ENCODE measurements at regions not wholly inside any gene's neighbourhood (a gene's known extent, or its start where the extent isn't known, plus 50 kb on each side); places are given as distances from the start of the nearest gene placed in this dataset.

DNA sequence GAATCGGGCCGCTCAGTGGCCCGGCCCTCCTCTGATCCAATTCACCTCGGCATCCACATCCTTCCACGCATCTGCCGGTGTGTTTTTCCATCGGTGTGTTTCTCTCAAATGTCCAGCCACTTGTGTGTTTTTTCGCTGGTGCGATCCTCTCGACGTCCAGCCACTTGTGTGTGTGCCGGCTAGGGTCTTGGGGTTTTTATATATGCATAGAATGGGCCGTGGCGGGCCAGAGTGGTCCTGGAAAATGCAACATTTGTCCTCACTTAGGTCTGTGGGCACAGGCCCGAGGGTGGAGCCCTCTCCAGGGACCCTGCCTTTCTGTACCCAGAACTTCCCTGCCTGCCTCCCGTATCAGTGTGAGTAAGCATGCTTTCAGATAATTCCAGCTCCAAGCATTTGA, 1106.4 kb downstream of the AMY1C start:
- no peak for DNase-seq

- no peak for DNase-seq
These were observed 1106.8 kb downstream of the AMY1C start for GRCh38 chr1:104856518-104856917.

GRCh38 chr1:104868794-104869193, 1119.1 kb downstream of the AMY1C start:
- DNase-seq: no peak

GRCh38 chr1:104874044-104874443, 1124.3 kb downstream of the AMY1C start:
- DNase-seq: no peak

DNA sequence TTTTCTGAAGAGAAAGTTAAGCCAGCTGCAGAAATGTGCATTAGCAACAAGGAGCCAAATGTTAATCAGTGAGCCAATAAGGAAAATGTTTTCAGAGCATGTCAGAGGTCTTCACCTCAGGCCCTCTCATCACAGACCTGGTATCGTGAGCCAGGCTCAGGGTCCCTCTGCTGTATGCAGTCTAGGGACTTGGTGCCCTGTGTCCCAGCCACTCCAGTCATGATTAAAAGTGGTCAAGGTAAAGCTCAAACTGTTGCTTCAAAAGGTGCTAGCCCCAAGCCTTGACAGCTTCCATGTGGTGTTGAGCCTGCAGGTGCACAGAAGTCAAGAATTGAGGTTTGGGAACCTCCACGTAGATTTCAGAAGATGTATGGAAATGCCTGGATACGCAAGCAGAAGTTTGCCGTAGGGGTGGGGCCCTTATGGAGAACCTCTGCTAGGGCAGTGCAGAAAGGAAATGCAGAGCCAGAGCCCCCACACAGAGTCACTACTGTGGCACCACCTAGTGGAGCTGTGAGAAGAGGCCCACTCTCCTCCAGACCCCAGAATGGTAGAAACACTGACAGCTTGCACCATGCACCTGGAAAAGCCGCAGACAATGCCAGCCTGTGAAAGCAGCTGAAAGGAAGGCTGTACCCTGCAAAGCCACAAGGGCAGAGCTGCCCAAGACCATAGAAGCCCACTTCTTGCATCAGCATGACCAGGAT, 1128.7 kb downstream of the AMY1C start:
- no peak for DNase-seq

- no peak for DNase-seq
These were observed 1135.2 kb downstream of the AMY1C start for GRCh38 chr1:104884939-104885338.

DNA sequence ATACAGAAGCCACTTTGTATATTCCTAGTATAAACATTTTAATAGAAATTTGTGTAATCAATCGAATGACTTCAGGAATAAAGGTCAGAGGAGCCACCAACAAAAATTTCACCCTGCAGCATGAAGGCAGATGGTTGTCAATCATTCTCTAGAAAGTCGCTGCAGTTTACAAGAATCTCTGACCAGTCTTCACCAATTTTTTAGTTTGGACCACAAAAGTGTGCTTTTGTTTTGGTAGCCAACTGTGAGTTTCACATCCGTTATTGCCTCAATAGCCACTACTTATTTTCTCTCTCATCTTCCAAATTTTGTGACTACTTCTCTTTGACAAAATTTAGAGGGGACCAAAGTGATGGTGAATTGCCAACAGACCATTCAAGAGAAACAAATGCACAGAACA, 1155.6 kb downstream of the AMY1C start:
- DNase-seq: no peak

- no peak for DNase-seq
These were observed 1156.4 kb downstream of the AMY1C start for GRCh38 chr1:104906141-104906540.

GRCh38 chr1:104919188-104919587, 1169.5 kb downstream of the AMY1C start:
- DNase-seq: no peak

GRCh38 chr1:104921525-104921924, 1171.8 kb downstream of the AMY1C start:
- DNase-seq: peak in 1 of 2 experiments; percentile 4

- no peak for DNase-seq
These were observed 1173.4 kb downstream of the AMY1C start for GRCh38 chr1:104923075-104923474.

DNA sequence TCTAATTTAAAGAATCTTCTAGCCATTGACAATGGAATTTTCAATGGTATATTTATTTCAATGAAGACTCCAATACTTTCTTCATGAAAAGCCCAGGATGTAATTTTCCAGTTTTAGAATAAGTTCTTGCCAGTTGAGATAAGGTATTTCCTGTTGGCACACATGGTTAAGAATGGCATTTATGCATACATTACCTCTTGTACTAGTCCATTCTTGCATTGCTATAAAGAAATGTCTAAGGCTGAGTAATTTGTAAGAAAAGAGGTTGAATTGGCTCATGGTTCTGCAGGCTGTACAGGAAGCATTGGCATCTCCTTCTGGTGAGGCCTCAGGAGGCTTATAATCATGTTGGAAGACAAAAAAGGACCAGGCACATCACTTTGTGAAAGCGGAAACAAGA, 1179.6 kb downstream of the AMY1C start:
- DNase-seq: no peak

GRCh38 chr1:104932030-104932915, 1182.6 kb downstream of the AMY1C start:
- DNase-seq: no peak

- no peak for DNase-seq
These were observed 1183.4 kb downstream of the AMY1C start for GRCh38 chr1:104932949-104933679.

DNA sequence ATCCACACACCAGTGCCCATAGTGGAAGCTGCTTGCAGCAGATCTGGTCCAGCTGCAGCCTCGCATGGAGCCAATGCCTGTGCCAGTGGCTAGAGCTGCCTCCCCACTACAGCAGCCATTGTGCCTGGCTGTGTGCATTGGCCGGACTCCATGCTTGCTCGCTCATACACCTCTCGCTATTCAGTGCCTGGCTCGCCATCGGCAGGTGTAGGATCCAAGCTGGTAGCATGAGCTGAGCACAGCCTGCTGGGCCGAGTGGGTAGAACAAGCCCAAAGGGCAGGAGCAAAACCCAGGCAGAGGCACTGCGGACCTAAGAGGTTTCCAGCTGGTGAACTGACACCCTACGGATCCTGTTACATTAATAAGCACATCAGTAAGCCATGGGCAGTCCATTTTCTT, 1184.1 kb downstream of the AMY1C start:
- no peak for DNase-seq

DNA sequence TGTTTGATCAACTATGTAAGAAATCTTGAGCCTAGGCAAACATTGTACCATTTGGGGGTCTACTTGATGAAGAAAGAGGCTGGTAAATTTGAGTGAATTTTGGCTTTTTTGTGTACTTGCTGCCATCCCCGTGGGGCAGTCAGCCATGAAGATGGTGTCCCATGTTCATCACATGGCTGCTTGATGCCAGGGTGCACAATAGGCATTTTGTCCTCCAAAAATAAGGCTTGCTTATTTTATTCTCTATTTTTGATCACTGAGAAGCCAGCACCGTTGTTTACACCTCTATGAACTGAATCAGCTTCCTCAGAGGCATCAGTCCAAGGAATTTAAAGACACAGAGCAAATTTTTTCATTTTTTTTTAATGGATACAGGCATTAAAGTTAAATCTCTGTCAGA, 1195.7 kb downstream of the AMY1C start:
- DNase-seq: no peak

GRCh38 chr1:104946558-104947210, 1197.0 kb downstream of the AMY1C start:
- DNase-seq: no peak

DNA sequence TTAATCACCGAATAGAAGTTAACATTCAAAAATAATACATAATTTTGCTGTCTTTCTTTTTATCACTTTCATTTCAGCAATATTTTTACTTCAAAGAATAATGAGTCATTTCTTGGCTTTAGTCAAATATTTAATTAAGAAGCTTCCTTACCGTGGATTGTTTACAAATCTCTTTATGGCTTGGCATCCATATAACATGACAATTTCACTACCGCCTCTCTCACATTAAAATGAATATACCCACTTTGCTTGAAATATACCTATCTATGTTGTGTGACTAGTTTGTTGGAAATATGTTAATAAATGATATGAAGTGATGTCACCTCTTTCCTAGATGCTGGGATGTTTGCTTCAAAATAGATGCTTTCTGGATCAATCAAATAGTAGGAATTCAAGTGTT, 1203.9 kb downstream of the AMY1C start:
- DNase-seq: no peak

- DNase-seq: no peak
These were observed 1223.8 kb downstream of the AMY1C start for GRCh38 chr1:104973516-104973915.

GRCh38 chr1:104979651-104980050, 1230.0 kb downstream of the AMY1C start:
- DNase-seq: no peak

DNA sequence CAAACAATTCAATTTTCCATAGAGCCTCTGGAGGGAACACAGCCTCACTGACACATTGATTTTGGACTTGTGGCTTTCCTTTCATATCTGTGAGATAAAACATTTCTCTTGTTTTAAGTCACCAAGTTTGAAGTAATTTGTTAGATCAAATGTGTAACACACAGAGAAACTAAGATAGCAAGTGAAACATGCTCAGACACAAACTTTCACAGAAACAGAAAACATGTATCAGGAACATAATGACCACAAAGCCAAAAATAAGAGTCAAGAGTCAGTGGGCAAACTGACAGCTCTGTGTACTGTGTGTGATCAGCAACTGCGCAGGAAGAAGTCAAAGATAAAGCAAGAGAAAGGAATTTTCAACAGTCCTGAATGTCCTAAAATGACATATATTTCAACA, 1237.5 kb downstream of the AMY1C start:
- DNase-seq: no peak

DNA sequence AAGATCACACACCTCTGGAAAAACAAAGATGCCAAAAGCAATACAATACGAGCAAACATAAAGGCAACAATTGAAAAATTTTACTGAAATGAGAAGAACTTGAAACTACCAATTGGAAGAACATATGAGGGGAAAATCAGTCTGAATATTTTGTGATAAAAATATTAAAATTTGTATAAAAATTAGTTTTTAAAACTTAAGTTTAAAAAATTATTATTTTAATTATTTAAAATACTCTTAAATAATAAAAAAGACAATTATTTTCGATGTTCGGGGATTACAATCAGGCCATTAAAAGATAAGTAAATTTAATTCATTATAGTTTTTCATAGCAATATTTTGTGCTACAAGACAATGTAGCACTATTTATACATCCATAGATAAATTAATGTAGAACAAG, 1239.3 kb downstream of the AMY1C start:
- DNase-seq: no peak

DNA sequence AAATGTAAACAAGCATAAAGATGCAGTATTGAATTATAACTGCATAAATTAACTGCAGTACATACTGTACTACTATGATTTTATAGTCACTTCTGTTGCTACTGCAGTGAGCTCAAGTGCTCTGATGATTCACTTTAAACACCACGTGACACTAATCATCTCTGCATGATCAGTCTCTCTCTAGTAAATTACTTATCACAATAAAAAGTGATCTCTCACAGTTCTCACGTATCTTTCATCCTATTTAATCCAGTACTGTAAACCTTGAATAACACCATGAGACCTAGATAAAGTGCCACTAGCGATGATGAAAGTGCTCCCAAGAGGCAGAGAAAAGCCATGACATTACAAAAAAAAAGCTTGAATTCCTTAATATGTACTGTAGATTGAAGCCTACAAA, 1242.0 kb downstream of the AMY1C start:
- no peak for DNase-seq

Measured in SW 1271 (cell line).